Type B pancreatic cell (in vitro differentiated cells): ENCODE measurements at regions not wholly inside any gene's neighbourhood (a gene's known extent, or its start where the extent isn't known, plus 50 kb on each side); places are given as distances from the start of the nearest gene placed in this dataset.
"Not testable (repeated sequence)": the region's sequence is repeated elsewhere in the genome, so short reads cannot be mapped to it uniquely, and the experiment has no call there.

Experiments used
- DNase-seq: peaks from one replicate; pipeline ENCODE4 v3.0.0; 2021; ENCODE audit warnings: mixed read lengths; ENCODE audit not compliant: unreplicated experiment; ENCODE audit errors: extremely low spot score
- H3K27ac Mint-ChIP-seq: 2 replicates; pipeline ENCODE4 v1.8.0; 2021; ENCODE audit warnings: mild to moderate bottlenecking, mixed read lengths
- H3K27me3 Mint-ChIP-seq: 2 replicates; pipeline ENCODE4 v1.8.0; 2021; ENCODE audit warnings: mixed read lengths
- H3K36me3 Mint-ChIP-seq: 2 replicates; pipeline ENCODE4 v1.8.0; 2021; ENCODE audit warnings: mixed read lengths
- H3K4me1 Mint-ChIP-seq: one replicate; pipeline ENCODE4 v1.8.0; 2021; ENCODE audit warnings: mixed read lengths; ENCODE audit not compliant: unreplicated experiment
- H3K4me3 Mint-ChIP-seq: 2 replicates; pipeline ENCODE4 v1.8.0; 2021; ENCODE audit warnings: mild to moderate bottlenecking, mixed read lengths
- H3K9me3 Mint-ChIP-seq: 2 replicates; pipeline ENCODE4 v1.8.0; 2021; ENCODE audit warnings: mixed read lengths

- not testable (repeated sequence) for H3K27ac Mint-ChIP-seq, H3K36me3 Mint-ChIP-seq, DNase-seq, H3K9me3 Mint-ChIP-seq, H3K4me3 Mint-ChIP-seq, H3K27me3 Mint-ChIP-seq, H3K4me1 Mint-ChIP-seq
Observed at GRCh38 chr15:21357056-21357455, 83.2 kb downstream of the POTEB3 start.

DNA sequence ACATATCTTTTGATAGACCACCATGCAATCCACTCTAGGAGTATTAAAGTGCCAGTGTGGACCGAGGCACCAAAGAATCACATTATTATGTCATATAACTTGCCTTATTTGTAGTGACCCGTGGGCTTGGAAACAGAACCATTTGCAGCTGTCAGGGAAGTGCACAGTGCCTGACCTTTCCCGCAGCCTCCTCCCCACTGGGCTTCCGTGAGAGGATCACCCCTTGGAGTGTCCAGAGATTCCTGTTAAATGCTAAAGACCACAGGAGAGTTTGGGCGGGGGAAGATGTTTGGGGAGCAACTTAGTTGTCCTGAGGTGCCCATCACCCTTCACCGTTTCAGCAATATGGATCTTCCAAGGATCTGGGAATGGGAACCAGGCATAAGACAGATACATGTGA is 84.4 kb downstream of the POTEB3 start:
- not testable (repeated sequence) for H3K27ac Mint-ChIP-seq, H3K9me3 Mint-ChIP-seq, H3K36me3 Mint-ChIP-seq, H3K27me3 Mint-ChIP-seq, H3K4me3 Mint-ChIP-seq, DNase-seq, H3K4me1 Mint-ChIP-seq

DNA sequence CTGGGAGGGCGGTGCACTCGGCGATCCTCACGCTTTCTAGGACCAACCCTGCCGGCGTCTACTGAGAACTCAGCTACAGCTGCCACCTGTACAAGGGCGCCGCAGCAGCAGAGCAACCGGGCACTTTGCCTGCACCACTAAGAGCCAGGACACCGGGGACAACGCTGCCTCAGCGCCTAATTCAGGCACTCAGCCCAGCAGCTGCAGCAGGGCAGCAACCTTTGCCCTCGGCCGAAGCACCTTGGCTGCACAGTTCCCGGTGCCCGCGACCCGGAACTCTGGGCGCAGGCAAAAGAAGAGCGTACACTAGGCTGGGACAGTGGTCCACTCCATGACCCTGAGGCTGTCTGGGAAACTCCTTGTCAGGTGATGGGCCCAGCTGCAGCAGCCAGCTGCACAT is 85.7 kb downstream of the POTEB3 start:
- H3K9me3 Mint-ChIP-seq, H3K4me1 Mint-ChIP-seq, H3K27ac Mint-ChIP-seq, H3K27me3 Mint-ChIP-seq, H3K4me3 Mint-ChIP-seq, H3K36me3 Mint-ChIP-seq, DNase-seq: not testable (repeated sequence)

DNA sequence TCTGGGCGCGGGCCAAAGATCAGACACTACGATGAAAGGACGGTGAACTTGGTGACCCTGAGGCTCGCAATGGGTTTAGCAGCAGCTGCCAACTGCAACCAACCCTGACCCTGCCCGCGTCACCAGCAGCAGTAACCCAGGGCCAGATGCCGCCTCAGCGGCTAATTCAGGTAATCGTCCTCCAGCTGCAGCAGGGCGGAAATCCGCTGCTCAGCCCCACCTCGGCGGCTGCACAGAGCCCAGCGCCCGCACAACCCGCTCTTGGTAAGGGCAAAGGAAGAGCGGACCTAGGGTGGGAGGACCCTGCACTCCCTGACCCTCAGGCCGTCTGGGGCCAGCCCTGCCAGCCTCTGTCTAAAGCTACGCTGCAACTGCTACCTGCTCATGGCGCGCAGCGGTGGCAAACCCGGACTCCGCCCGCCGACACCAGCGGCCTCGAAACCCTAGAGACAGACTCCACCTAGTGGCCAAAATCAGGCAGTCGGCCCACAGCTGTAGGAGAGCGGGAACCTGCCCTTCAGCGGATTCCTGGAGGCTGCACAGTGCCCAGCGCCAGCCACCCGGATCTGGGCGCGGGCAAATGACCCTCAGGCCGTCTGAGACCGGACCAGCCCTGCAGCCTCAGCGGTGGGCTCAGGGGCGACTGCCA is 87.5 kb downstream of the POTEB3 start:
- not testable (repeated sequence) for H3K27me3 Mint-ChIP-seq, H3K36me3 Mint-ChIP-seq, H3K4me1 Mint-ChIP-seq, H3K4me3 Mint-ChIP-seq, H3K27ac Mint-ChIP-seq, DNase-seq, H3K9me3 Mint-ChIP-seq

DNA sequence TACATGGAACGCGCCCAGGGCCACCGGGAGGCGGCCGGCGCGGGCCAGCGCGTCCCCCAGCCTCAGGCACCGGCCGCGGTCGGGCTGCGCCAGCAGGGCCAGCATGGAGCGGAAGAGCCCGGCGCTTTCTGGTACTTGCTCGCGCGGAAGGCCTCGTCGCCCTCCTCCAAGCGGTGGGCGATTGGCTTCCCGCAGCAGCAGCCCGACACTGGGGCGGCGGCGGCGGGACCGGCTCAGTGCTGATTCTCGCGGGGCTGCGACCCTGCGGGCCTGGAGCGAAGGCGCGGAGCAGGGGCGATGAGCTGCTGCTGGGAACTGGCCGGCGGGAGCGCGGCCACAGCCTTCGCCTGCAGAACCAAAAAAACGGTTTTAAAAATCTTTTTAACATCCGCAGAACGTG is 95.3 kb downstream of the POTEB3 start:
- not testable (repeated sequence) for H3K27ac Mint-ChIP-seq, H3K36me3 Mint-ChIP-seq, DNase-seq, H3K4me1 Mint-ChIP-seq, H3K9me3 Mint-ChIP-seq, H3K4me3 Mint-ChIP-seq, H3K27me3 Mint-ChIP-seq

- H3K4me3 Mint-ChIP-seq, DNase-seq, H3K9me3 Mint-ChIP-seq, H3K4me1 Mint-ChIP-seq, H3K27ac Mint-ChIP-seq, H3K27me3 Mint-ChIP-seq, H3K36me3 Mint-ChIP-seq: not testable (repeated sequence)
Observed at GRCh38 chr15:21344500-21344899, 95.8 kb downstream of the POTEB3 start.

DNA sequence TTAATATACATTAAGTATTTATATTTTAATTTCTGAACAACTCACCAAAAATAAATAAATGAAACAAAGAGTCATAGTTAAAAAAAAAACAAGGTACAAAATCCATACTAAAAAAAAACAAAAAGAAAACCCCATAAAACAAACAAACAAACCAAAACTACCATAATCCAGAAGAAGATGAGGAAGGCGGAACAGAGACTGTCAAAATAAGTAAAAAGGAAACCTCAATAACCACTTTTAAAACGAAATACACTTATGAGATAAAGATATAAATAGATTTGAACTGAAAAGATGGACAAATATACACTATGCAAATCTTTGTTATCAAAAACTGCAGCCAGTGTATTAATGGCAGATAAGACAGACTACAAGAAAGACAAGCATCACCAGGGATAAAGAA is 103.3 kb downstream of the POTEB3 start:
- H3K9me3 Mint-ChIP-seq, H3K27me3 Mint-ChIP-seq, H3K36me3 Mint-ChIP-seq, DNase-seq, H3K27ac Mint-ChIP-seq, H3K4me3 Mint-ChIP-seq, H3K4me1 Mint-ChIP-seq: not testable (repeated sequence)

- not testable (repeated sequence) for H3K36me3 Mint-ChIP-seq, H3K4me3 Mint-ChIP-seq, H3K27me3 Mint-ChIP-seq, H3K4me1 Mint-ChIP-seq, DNase-seq, H3K27ac Mint-ChIP-seq, H3K9me3 Mint-ChIP-seq
Observed at GRCh38 chr15:21324720-21325460, 115.4 kb downstream of the POTEB3 start.

- not testable (repeated sequence) for H3K9me3 Mint-ChIP-seq, H3K36me3 Mint-ChIP-seq, H3K27ac Mint-ChIP-seq, H3K27me3 Mint-ChIP-seq, H3K4me1 Mint-ChIP-seq, DNase-seq, H3K4me3 Mint-ChIP-seq
Observed at GRCh38 chr15:21284353-21284752, 155.9 kb downstream of the POTEB3 start.

DNA sequence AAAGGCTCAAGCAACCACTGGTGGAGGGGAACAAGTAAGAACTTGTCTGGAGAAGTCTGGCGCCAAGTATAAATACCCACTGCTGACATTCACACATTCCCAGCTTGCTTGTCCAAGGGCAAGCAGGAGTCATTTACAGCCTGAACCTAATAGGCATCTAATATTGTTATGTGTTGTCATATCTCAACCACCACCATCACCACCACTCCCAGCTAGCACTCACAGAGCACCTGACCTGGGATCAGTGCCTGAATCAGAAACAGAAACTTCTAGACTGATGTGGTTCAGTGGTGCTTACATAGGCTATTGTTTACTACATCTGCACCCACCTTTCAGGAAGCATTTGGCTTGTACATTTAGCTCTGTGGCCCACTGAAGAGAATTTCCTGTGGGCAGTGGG is 157.1 kb downstream of the POTEB3 start:
- H3K27me3 Mint-ChIP-seq, H3K9me3 Mint-ChIP-seq, DNase-seq, H3K4me3 Mint-ChIP-seq, H3K4me1 Mint-ChIP-seq, H3K36me3 Mint-ChIP-seq, H3K27ac Mint-ChIP-seq: not testable (repeated sequence)

GRCh38 chr15:21280272-21280671 is 160.0 kb downstream of the POTEB3 start:
- H3K27me3 Mint-ChIP-seq, H3K9me3 Mint-ChIP-seq, H3K4me1 Mint-ChIP-seq, H3K4me3 Mint-ChIP-seq, H3K36me3 Mint-ChIP-seq, H3K27ac Mint-ChIP-seq, DNase-seq: not testable (repeated sequence)

GRCh38 chr15:21272176-21272982 is 167.9 kb downstream of the POTEB3 start:
- not testable (repeated sequence) for H3K4me3 Mint-ChIP-seq, H3K27me3 Mint-ChIP-seq, H3K36me3 Mint-ChIP-seq, DNase-seq, H3K4me1 Mint-ChIP-seq, H3K9me3 Mint-ChIP-seq, H3K27ac Mint-ChIP-seq
